Panc1 (cell line): ENCODE measurements at regions not wholly inside any gene's neighbourhood (a gene's known extent, or its start where the extent isn't known, plus 50 kb on each side); places are given as distances from the start of the nearest gene placed in this dataset.

Source experiments
- TCF7L2 ChIP-seq: IDR thresholded peaks from 2 replicates; pipeline ENCODE4 v1.6.1; 2011; ENCODE audit warnings: mild to moderate bottlenecking, low read depth, low read length, inconsistent platforms
- TF ChIP-seq, protein P1 (sequence below): fragments of 450-650 bp; IDR thresholded peaks from 2 replicates; pipeline ENCODE4 v1.5.1; 2017; ENCODE audit warnings: mild to moderate bottlenecking

DNA sequence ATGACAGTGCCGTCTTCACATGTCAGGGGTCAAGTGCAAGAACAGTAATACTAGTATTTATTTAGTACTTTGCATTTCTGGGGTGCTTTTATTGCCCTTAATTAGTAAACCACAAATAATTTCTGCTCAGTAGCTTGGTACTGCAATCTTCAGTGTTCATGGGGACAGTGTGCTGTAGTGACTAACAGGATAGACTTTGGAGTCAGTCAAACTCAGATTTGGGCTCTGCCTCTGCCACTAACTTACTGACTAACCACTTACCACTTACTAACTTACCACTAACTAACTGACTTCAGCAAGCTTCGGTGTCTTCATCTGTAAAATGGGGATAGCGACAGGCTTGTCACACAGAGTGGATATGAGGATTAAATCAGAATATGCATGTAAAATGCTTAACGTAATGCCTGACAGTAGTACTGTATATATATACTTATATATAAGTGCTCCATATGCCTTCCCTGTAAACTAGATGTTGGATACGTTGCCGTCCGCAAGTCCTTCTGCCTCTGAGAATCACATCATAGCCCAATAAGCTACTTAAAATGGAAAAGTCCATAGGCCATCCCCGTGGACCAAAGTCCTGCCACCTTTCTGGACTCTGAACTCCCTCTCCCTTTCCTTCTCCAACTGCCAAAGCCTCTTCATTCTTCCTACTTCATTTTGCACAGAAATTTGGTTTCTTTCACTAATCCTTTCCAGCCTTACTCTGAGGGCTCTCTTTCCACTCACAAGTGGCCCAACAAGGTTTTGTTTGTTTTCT is 158.1 kb downstream of the ZIC5 start:
- TF ChIP-seq TCF7L2: no peak
- TF ChIP-seq, protein P1, sequence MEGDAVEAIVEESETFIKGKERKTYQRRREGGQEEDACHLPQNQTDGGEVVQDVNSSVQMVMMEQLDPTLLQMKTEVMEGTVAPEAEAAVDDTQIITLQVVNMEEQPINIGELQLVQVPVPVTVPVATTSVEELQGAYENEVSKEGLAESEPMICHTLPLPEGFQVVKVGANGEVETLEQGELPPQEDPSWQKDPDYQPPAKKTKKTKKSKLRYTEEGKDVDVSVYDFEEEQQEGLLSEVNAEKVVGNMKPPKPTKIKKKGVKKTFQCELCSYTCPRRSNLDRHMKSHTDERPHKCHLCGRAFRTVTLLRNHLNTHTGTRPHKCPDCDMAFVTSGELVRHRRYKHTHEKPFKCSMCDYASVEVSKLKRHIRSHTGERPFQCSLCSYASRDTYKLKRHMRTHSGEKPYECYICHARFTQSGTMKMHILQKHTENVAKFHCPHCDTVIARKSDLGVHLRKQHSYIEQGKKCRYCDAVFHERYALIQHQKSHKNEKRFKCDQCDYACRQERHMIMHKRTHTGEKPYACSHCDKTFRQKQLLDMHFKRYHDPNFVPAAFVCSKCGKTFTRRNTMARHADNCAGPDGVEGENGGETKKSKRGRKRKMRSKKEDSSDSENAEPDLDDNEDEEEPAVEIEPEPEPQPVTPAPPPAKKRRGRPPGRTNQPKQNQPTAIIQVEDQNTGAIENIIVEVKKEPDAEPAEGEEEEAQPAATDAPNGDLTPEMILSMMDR: no peak
